ENCODE measurements at regions not wholly inside any gene's neighbourhood (a gene's known extent, or its start where the extent isn't known, plus 50 kb on each side); places are given as distances from the start of the nearest gene placed in this dataset.
A peak's percentile ranks its signal among the peaks of the same experiment; 100 is the strongest.

- no peak overlapping the region for H3K4me3 ChIP-seq (ENCODE audit: low read depth, low read length)
- no peak for DNase-seq (ENCODE audit: low read depth)
- TF ChIP-seq CTCF (IDR thresholded peaks at IDR 0.05; ENCODE audit: insufficient read depth, low read length): no peak
Observed at GRCh38 chr3:102672305-102672704, 237.5 kb downstream of the ZPLD1 start.

GRCh38 chr3:102673271-102674115, 238.7 kb downstream of the ZPLD1 start:
- no peak overlapping the region for H3K4me3 ChIP-seq (ENCODE audit: low read depth, low read length)
- peak; percentile 82 for TF ChIP-seq CTCF (IDR thresholded peaks at IDR 0.05; ENCODE audit: insufficient read depth, low read length)
- peak; percentile 46 for DNase-seq (ENCODE audit: low read depth)

- no peak for DNase-seq (ENCODE audit: low read depth)
- H3K4me3 ChIP-seq (ENCODE audit: low read depth, low read length): no peak overlapping the region
- TF ChIP-seq CTCF (IDR thresholded peaks at IDR 0.05; ENCODE audit: insufficient read depth, low read length): no peak
Observed at GRCh38 chr3:102674284-102674683, 239.5 kb downstream of the ZPLD1 start.

- no peak overlapping the region for H3K4me3 ChIP-seq (ENCODE audit: low read depth, low read length)
- no peak for DNase-seq (ENCODE audit: low read depth)
- no peak for TF ChIP-seq CTCF (IDR thresholded peaks at IDR 0.05; ENCODE audit: insufficient read depth, low read length)
Observed at GRCh38 chr3:102676424-102676823, 241.6 kb downstream of the ZPLD1 start.

GRCh38 chr3:102682741-102683140, 247.9 kb downstream of the ZPLD1 start:
- no peak overlapping the region for H3K4me3 ChIP-seq (ENCODE audit: low read depth, low read length)
- DNase-seq (ENCODE audit: low read depth): no peak
- TF ChIP-seq CTCF (IDR thresholded peaks at IDR 0.05; ENCODE audit: insufficient read depth, low read length): no peak

GRCh38 chr3:102686792-102687191, 252.0 kb downstream of the ZPLD1 start:
- no peak for TF ChIP-seq CTCF (IDR thresholded peaks at IDR 0.05; ENCODE audit: insufficient read depth, low read length)
- no peak overlapping the region for H3K4me3 ChIP-seq (ENCODE audit: low read depth, low read length)
- no peak for DNase-seq (ENCODE audit: low read depth)

All from fibroblast of the aortic adventitia (primary cell).